IMR-90 (cell line): ENCODE measurements at regions not wholly inside any gene's neighbourhood (a gene's known extent, or its start where the extent isn't known, plus 50 kb on each side); places are given as distances from the start of the nearest gene placed in this dataset.

ENCODE experiments used
- ATAC-seq: fragments of 200-7000 bp; cut with Tn5 transposase; 2 replicates; pipeline ENCODE4 v1.9.1; 2020; ENCODE audit warnings: low read depth, mild to moderate bottlenecking, moderate library complexity
- BruUV-seq: library from RNA; stranded (reverse); fragments of 400-500 nt; replicated peaks from 2 replicates; lab custom pipeline; 2021; lab: Mats Ljungman, UMichigan
- CTCF ChIA-PET: fragments of 300-600 bp; formaldehyde crosslinking; extraction: SDS; loops from one replicate; lab custom pipeline; 2021; ENCODE audit warnings: antibody characterized with exemption; lab: Yijun Ruan, JAX
- POLR2A ChIA-PET: fragments of 300-600 bp; sonication (Branson Sonifier 250); formaldehyde crosslinking; loops from one replicate; lab custom pipeline; 2022; ENCODE audit warnings: antibody characterized with exemption; ENCODE audit not compliant: unreplicated experiment; lab: Charles Lee
- DNase-seq: peaks from one replicate; pipeline ENCODE4 v3.0.0; 2013
- H2AFZ ChIP-seq: replicated peaks from 2 replicates; pipeline ENCODE3; 2013; ENCODE audit warnings: low read length, mild to moderate bottlenecking; ENCODE audit not compliant: poor library complexity
- H2AK5ac ChIP-seq: 2 replicates; pipeline ENCODE4 v1.6.1; 2013; ENCODE audit warnings: low read depth, low read length, inconsistent platforms
- H2AK9ac ChIP-seq: replicated peaks from 2 replicates; pipeline ENCODE3; 2013; ENCODE audit warnings: mild to moderate bottlenecking, low read depth, low read length, moderate library complexity; ENCODE audit not compliant: poor library complexity
- H2BK120ac ChIP-seq: 2 replicates; pipeline ENCODE4 v1.6.1; 2013; ENCODE audit warnings: low read depth, low read length, inconsistent platforms
- H2BK15ac ChIP-seq: 3 replicates; pipeline ENCODE4 v1.6.1; 2013; ENCODE audit warnings: low read depth, low read length, inconsistent platforms
- H2BK20ac ChIP-seq: 2 replicates; pipeline ENCODE4 v1.6.1; 2013; ENCODE audit warnings: low read depth, mild to moderate bottlenecking, inconsistent platforms, low read length, moderate library complexity
- H2BK5ac ChIP-seq: 2 replicates; pipeline ENCODE4 v1.6.1; 2013; ENCODE audit warnings: mild to moderate bottlenecking, low read depth, low read length, inconsistent platforms; ENCODE audit not compliant: poor library complexity, severe bottlenecking
- H3K14ac ChIP-seq: replicated peaks from 2 replicates; pipeline ENCODE4 v1.6.1; 2013; ENCODE audit warnings: low read depth, low read length, inconsistent platforms
- H3K18ac ChIP-seq: 2 replicates; pipeline ENCODE4 v1.6.1; 2013; ENCODE audit warnings: low read depth, low read length, control low read depth
- H3K23ac ChIP-seq: 2 replicates; pipeline ENCODE4 v1.6.1; 2013; ENCODE audit warnings: low read depth, low read length, inconsistent platforms
- H3K27ac ChIP-seq: 2 replicates; pipeline ENCODE4 v1.5.1; 2013; ENCODE audit warnings: mild to moderate bottlenecking, control low read depth, low read length; ENCODE audit not compliant: insufficient read depth
- H3K27me3 ChIP-seq: 2 replicates; pipeline ENCODE4 v1.6.1; 2013; ENCODE audit warnings: low read length; ENCODE audit not compliant: control insufficient read depth, insufficient read depth
- H3K36me3 ChIP-seq: 2 replicates; pipeline ENCODE4 v1.6.1; 2013; ENCODE audit warnings: low read length, mixed read lengths; ENCODE audit not compliant: control insufficient read depth, insufficient read depth
- H3K4ac ChIP-seq: 2 replicates; pipeline ENCODE4 v1.6.1; 2013; ENCODE audit warnings: low read depth, low read length, inconsistent platforms
- H3K4me1 ChIP-seq: 2 replicates; pipeline ENCODE4 v1.6.1; 2013; ENCODE audit warnings: low read length, mixed read lengths; ENCODE audit not compliant: control insufficient read depth, insufficient read depth
- H3K4me2 ChIP-seq: 2 replicates; pipeline ENCODE4 v1.6.1; 2013; ENCODE audit warnings: low read depth, mild to moderate bottlenecking, control low read depth, low read length, moderate library complexity
- H3K4me3 ChIP-seq: 2 replicates; pipeline ENCODE4 v1.5.1; 2013; ENCODE audit warnings: low read depth, mild to moderate bottlenecking, control low read depth, low read length, moderate library complexity; ENCODE audit not compliant: insufficient read depth
- H3K56ac ChIP-seq: 2 replicates; pipeline ENCODE4 v1.6.1; 2013; ENCODE audit warnings: low read length, inconsistent platforms; ENCODE audit not compliant: insufficient read depth; ENCODE audit errors: extremely low read depth
- H3K79me1 ChIP-seq, 2 experiments: 2 replicates each; pipeline ENCODE4 v1.6.1; 2013; ENCODE audit warnings: low read length in 2 of 2, inconsistent platforms in 1 of 2, low read depth in 1 of 2
- H3K9ac ChIP-seq: 2 replicates; pipeline ENCODE4 v1.6.1; 2013; ENCODE audit warnings: low read depth, low read length, control low read depth
- H3K9me1 ChIP-seq: 2 replicates; pipeline ENCODE4 v1.6.1; 2013; ENCODE audit warnings: low read length, inconsistent platforms; ENCODE audit not compliant: insufficient read depth
- H3K9me3 ChIP-seq: 2 replicates; pipeline ENCODE4 v1.6.1; 2013; ENCODE audit warnings: low read length; ENCODE audit not compliant: control insufficient read depth, insufficient read depth
- H4K20me1 ChIP-seq: 2 replicates; pipeline ENCODE4 v1.6.1; 2013; ENCODE audit warnings: low read length, inconsistent platforms; ENCODE audit not compliant: insufficient read depth
- H4K5ac ChIP-seq: 2 replicates; pipeline ENCODE4 v1.6.1; 2013; ENCODE audit warnings: mild to moderate bottlenecking, low read depth, low read length, control low read depth
- H4K8ac ChIP-seq, 2 experiments: 2 replicates each; pipeline ENCODE4 v1.6.1; 2013; ENCODE audit warnings: low read depth in 2 of 2, low read length in 2 of 2, control low read depth in 1 of 2, inconsistent platforms in 1 of 2
- H4K91ac ChIP-seq: 2 replicates; pipeline ENCODE4 v1.6.1; 2013; ENCODE audit warnings: low read depth, low read length, inconsistent platforms; ENCODE audit not compliant: insufficient read depth
- BHLHE40 ChIP-seq: fragments of 150-350 bp; IDR thresholded peaks from 2 replicates; pipeline ENCODE4 v1.6.1; 2016; ENCODE audit warnings: mild to moderate bottlenecking, low read depth, low read length
- CHD1 ChIP-seq: IDR thresholded peaks from 2 replicates; pipeline ENCODE4 v1.6.1; 2012; ENCODE audit warnings: low read depth, low read length, improper control_type of control experiment
- ELK1 ChIP-seq: fragments of 150-350 bp; IDR thresholded peaks from 2 replicates; pipeline ENCODE4 v1.6.1; 2016; ENCODE audit warnings: low read depth, mild to moderate bottlenecking, low read length, moderate library complexity, borderline replicate concordance
- FOS ChIP-seq: fragments of 150-350 bp; IDR thresholded peaks from 2 replicates; pipeline ENCODE4 v1.6.1; 2016; ENCODE audit warnings: low read depth, low read length
- MAFK ChIP-seq: IDR thresholded peaks from 2 replicates; pipeline ENCODE4 v1.6.1; 2012; ENCODE audit warnings: low read depth, low read length, improper control_type of control experiment
- MAZ ChIP-seq: IDR thresholded peaks from 2 replicates; pipeline ENCODE4 v1.6.1; 2012; ENCODE audit warnings: low read depth, mild to moderate bottlenecking, low read length, improper control_type of control experiment, moderate library complexity, borderline replicate concordance
- NFE2L2 ChIP-seq: fragments of 150-350 bp; IDR thresholded peaks from 2 replicates; pipeline ENCODE4 v1.6.1; 2016; ENCODE audit warnings: low read depth, mild to moderate bottlenecking, low read length
- POLR2A ChIP-seq: IDR thresholded peaks from 2 replicates; pipeline ENCODE4 v1.6.1; 2012; ENCODE audit warnings: mild to moderate bottlenecking, low read depth, low read length
- RAD21 ChIP-seq: IDR thresholded peaks from 2 replicates; pipeline ENCODE4 v1.6.1; 2012; ENCODE audit warnings: low read length, improper control_type of control experiment
- RCOR1 ChIP-seq: IDR thresholded peaks from 2 replicates; pipeline ENCODE4 v1.6.1; 2012; ENCODE audit warnings: mild to moderate bottlenecking, low read length, improper control_type of control experiment; ENCODE audit not compliant: insufficient replicate concordance
- RFX5 ChIP-seq: IDR thresholded peaks from 2 replicates; pipeline ENCODE4 v1.8.0; 2012; ENCODE audit warnings: low read depth, mild to moderate bottlenecking, low read length, moderate library complexity
- SMC3 ChIP-seq: fragments of 150-350 bp; IDR thresholded peaks from 2 replicates; pipeline ENCODE4 v1.6.1; 2016; ENCODE audit warnings: low read depth, mild to moderate bottlenecking, antibody characterized with exemption, low read length, moderate library complexity
- WGBS, 2 experiments: methylation state at CpG; one replicate each; pipeline versions ENCODE4 v1.1.5 to v1.1.7; 2013; ENCODE audit warnings: missing lambda C conversion rate in 2 of 2; ENCODE audit not compliant: insufficient read length in 1 of 2; ENCODE audit errors: extremely low coverage in 2 of 2; 5-methylcytosine and 5-hydroxymethylcytosine counted together
- dilution Hi-C: fragments of 300-500 bp; cut with HindIII; formaldehyde crosslinking; loops from one replicate; pipeline ENCODE4 v1.14.3; 2018; ENCODE audit warnings: low sequenced_read_pairs; ENCODE audit not compliant: unreplicated experiment
- in situ Hi-C: fragments of 300-500 bp; cut with MboI; formaldehyde crosslinking; loops from 3 replicates; pipeline ENCODE4 v1.14.3; 2019; ENCODE audit warnings: low sequenced_read_pairs, inconsistent platforms, mixed read lengths
- intact Hi-C: fragments of 100-400 bp; cut with micrococcal nuclease; formaldehyde crosslinking; loops from 2 replicates; pipeline ENCODE4 v1.10.0; 2022
- TF ChIP-seq, protein P1 (sequence below): conservative IDR thresholded peaks from 2 replicates; pipeline ENCODE4 v1.5.1; 2012; ENCODE audit warnings: mild to moderate bottlenecking, low read depth, low read length, improper control_type of control experiment

GRCh38 chrX:69386681-69387080, 117.4 kb upstream of the NALF2 start (continued):
- TF ChIP-seq, protein P1, sequence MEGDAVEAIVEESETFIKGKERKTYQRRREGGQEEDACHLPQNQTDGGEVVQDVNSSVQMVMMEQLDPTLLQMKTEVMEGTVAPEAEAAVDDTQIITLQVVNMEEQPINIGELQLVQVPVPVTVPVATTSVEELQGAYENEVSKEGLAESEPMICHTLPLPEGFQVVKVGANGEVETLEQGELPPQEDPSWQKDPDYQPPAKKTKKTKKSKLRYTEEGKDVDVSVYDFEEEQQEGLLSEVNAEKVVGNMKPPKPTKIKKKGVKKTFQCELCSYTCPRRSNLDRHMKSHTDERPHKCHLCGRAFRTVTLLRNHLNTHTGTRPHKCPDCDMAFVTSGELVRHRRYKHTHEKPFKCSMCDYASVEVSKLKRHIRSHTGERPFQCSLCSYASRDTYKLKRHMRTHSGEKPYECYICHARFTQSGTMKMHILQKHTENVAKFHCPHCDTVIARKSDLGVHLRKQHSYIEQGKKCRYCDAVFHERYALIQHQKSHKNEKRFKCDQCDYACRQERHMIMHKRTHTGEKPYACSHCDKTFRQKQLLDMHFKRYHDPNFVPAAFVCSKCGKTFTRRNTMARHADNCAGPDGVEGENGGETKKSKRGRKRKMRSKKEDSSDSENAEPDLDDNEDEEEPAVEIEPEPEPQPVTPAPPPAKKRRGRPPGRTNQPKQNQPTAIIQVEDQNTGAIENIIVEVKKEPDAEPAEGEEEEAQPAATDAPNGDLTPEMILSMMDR = no peak
- no peak for TF ChIP-seq CHD1
- no peak for TF ChIP-seq POLR2A
- no peak for TF ChIP-seq MAZ
- no peak for TF ChIP-seq RCOR1
- TF ChIP-seq RAD21 = no peak

DNA sequence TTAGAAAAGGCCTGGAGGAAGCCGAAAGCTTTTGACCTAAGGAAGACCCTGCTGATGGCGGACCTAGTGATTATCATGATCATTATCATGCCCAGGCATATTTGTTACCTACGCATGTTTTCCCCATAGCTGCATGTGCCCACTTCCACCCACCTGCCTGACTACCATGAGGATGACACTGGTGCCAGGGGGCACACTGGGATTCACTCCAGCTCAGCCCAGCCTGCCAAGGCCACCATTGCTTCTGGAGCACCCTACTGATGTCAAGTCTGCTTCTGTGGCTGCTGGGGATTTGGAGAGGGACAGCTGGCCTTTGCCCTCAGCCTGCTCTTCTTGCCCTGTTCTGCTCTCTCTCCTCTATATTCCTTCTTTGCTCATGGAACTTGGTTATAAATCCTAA, 124.7 kb upstream of the NALF2 start:
- in situ Hi-C loops (loop anchor here (25.0 kb wide), 2 partner anchors 108 to 1192 kb away; no protein-coding TSS in a partner anchor), intact Hi-C loops (no loop called here), dilution Hi-C loops (no loop called here)
- H3K4me2 ChIP-seq = no peak overlapping the region
- no peak overlapping the region for H4K91ac ChIP-seq
- ATAC-seq (no peak), DNase-seq (no peak)
- H2BK20ac ChIP-seq = no peak overlapping the region
- peaks cover 11% of the 10 kb centered on the region for H3K27me3 ChIP-seq
- H3K9ac ChIP-seq = no peak overlapping the region
- H3K4me3 ChIP-seq = no peak overlapping the region
- H2BK5ac ChIP-seq = no peak overlapping the region
- no peak overlapping the region for H2BK120ac ChIP-seq
- no peak overlapping the region for H4K5ac ChIP-seq
- no peaks in the 10 kb centered on the region for H3K79me1 ChIP-seq
- BruUV-seq = no TSS peak
- ChIA-PET CTCF (interaction anchor here (0.6 kb wide), 1 partner anchor 557 kb away, joined by 3 read pairs; no protein-coding TSS in a partner anchor), POLR2A (no interaction called here)
- H3K18ac ChIP-seq = no peak overlapping the region
- no peak overlapping the region for H3K56ac ChIP-seq
- no peak overlapping the region for H3K4ac ChIP-seq
- no peak overlapping the region for H3K27ac ChIP-seq
- no peak overlapping the region for H3K23ac ChIP-seq
- H2AFZ ChIP-seq = no peak overlapping the region
- no peak overlapping the region for H2AK9ac ChIP-seq
- no CpG with 5 or more reads among the region's 3 CpGs for WGBS, 2 experiments
- no peaks in the 10 kb centered on the region for H3K9me3 ChIP-seq
- H3K9me1 ChIP-seq = no peaks in the 10 kb centered on the region
- H4K20me1 ChIP-seq = no peaks in the 10 kb centered on the region
- H4K8ac ChIP-seq = no peak overlapping the region
- H3K36me3 ChIP-seq = no peaks in the 10 kb centered on the region
- no peak overlapping the region for H3K14ac ChIP-seq
- H2AK5ac ChIP-seq = no peak overlapping the region
- H3K4me1 ChIP-seq = no peaks in the 10 kb centered on the region
- H2BK15ac ChIP-seq = no peak overlapping the region
- TF ChIP-seq SMC3 (no peak), RCOR1 (no peak), MAFK (no peak), BHLHE40 (no peak), ELK1 (no peak), MAZ (no peak), FOS (no peak), RFX5 (no peak), NFE2L2 (no peak), RAD21 (no peak)
- TF ChIP-seq, protein P1 = no peak
